Small intestine (tissue), 7 donors: ENCODE measurements at regions not wholly inside any gene's neighbourhood (a gene's known extent, or its start where the extent isn't known, plus 50 kb on each side); places are given as distances from the start of the nearest gene placed in this dataset.

Experiments used
- DNase-seq, 2 donors: peaks; one replicate each; pipeline versions ENCODE4 v3.0.0 to v3.0.0-alpha.2; 2013
- FAIRE-seq: peaks from 2 replicates; lab custom pipeline; 2012; peaks lifted over from hg19 to GRCh38; lab: Jason Lieb, UNC
- H3K27ac ChIP-seq, 3 donors: one replicate each; pipeline ENCODE4 v1.5.1; 2013; ENCODE audit warnings: low read length in 2 of 3, mild to moderate bottlenecking in 2 of 3, control low read depth in 1 of 3, inconsistent platforms in 1 of 3, low read depth in 1 of 3, moderate library complexity in 1 of 3
- H3K27me3 ChIP-seq, 3 donors: one replicate each; pipeline ENCODE4 v1.6.1; 2013; ENCODE audit warnings: low read length in 3 of 3, inconsistent platforms in 1 of 3; ENCODE audit not compliant: control insufficient read depth in 3 of 3, insufficient read depth in 3 of 3
- H3K36me3 ChIP-seq, 3 donors: one replicate each; pipeline ENCODE4 v1.6.1; 2013; ENCODE audit warnings: low read length in 3 of 3, inconsistent platforms in 1 of 3, low read depth in 1 of 3, mild to moderate bottlenecking in 1 of 3, moderate library complexity in 1 of 3; ENCODE audit not compliant: control insufficient read depth in 3 of 3, insufficient read depth in 2 of 3
- H3K4me1 ChIP-seq, 3 donors: one replicate each; pipeline ENCODE4 v1.6.1; 2013; ENCODE audit warnings: low read length in 2 of 3, inconsistent platforms in 1 of 3, low read depth in 1 of 3, mild to moderate bottlenecking in 1 of 3, moderate library complexity in 1 of 3; ENCODE audit not compliant: control insufficient read depth in 3 of 3, insufficient read depth in 2 of 3
- H3K4me3 ChIP-seq, 3 donors: one replicate each; pipeline ENCODE4 v1.5.1; 2013; ENCODE audit warnings: low read length in 3 of 3, control low read depth in 1 of 3, inconsistent platforms in 1 of 3, low read depth in 1 of 3, mild to moderate bottlenecking in 1 of 3, moderate library complexity in 1 of 3
- H3K9me3 ChIP-seq, 2 donors: one replicate each; pipeline ENCODE4 v1.6.1; 2013; ENCODE audit warnings: low read depth in 1 of 2, low read length in 1 of 2; ENCODE audit not compliant: control insufficient read depth in 2 of 2, insufficient read depth in 1 of 2
- WGBS, 3 donors: extraction: QIAGEN DNeasy Blood & Tissue Kit; methylation state at CpG; one replicate each; pipeline ENCODE4 v1.1.7; 2013; 5-methylcytosine and 5-hydroxymethylcytosine counted together
- donor health status: healthy with polysubstance abuse.
- donor health status: control.
- donor health status: control.
- donor health status: Bipolar disorder and iron deficiency.
- donor health status: healthy.

DNA sequence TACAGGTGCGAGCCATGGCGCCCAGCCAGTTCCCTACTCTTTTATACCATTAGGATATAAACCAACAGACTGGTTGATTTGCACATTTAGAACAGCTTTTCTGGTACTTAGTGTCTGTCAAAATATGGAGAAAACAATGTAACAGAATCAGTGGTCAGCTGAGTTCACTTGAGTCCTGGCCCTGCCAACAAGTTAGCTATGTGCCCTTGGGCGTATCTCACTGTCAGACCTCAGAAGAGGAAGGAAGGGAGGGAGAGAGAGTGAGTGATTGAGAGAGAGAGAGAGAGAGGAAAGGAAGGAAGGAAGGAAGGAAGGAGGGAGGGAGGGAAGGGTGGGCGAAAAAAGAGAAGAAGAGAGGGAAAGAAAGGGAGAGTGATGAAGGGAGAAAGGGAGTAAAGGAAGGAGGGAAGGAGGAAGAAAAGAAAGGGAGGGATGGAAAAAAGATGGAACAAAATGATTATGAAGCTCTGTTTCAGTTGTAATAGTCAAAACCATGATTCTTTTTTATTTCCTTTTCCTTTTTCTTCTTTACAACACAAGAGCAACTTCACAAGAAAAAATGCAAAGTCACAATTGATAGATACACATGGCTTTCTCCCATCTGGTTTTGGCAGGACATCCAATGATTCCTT, 55.7 kb upstream of the PDGFRA start:
- FAIRE-seq (no peak), DNase-seq (no peak)
- 74 to 79% (median 77%) methylated on average over 4 of the region's 4 CpGs for WGBS, 3 donors
- Histone ChIP-seq H3K4me3 (no peak overlapping the region), H3K9me3 (no peaks in the 10 kb centered on the region), H3K27me3 (no peaks in the 10 kb centered on the region), H3K27ac (no peak overlapping the region), H3K36me3 (no peaks in the 10 kb centered on the region), H3K4me1 (peaks cover 0 to 4% (median 0%) of the 10 kb centered on the region in 3 donors)

DNA sequence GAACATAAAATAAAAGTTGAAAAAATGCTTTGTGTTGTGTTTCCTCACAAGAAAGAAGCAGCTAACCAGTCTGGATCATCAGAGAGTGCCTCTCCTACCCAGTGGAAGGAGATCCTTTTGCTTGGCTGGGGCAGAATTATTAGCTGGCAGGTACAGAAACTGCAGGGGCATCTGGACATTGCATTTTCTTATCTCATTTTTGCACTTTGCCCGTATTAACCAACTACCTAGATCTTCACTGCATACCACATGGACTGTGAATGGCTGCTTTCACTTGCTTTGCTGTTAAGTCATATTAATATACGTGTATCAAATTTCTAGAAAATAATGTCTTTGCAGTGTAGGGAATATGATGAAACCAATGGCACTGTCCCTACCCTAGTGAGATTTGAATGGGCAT, 52.9 kb upstream of the PDGFRA start:
- Histone ChIP-seq H3K27ac (no peak overlapping the region), H3K4me3 (no peak overlapping the region), H3K36me3 (no peaks in the 10 kb centered on the region), H3K9me3 (no peaks in the 10 kb centered on the region), H3K4me1 (peaks cover 0 to 4% (median 0%) of the 10 kb centered on the region in 3 donors), H3K27me3 (no peaks in the 10 kb centered on the region)
- FAIRE-seq (no peak), DNase-seq (peak; percentile 65 to 73)
- WGBS, 3 donors = 17 to 72% (median 37%) methylated on average over 2 of the region's 2 CpGs
